GM10248 (cell line): ENCODE measurements at regions not wholly inside any gene's neighbourhood (a gene's known extent, or its start where the extent isn't known, plus 50 kb on each side); places are given as distances from the start of the nearest gene placed in this dataset.

Experiments used
- CTCF ChIA-PET: fragments of 300-600 bp; sonication (Branson Sonifier 250); formaldehyde crosslinking; extraction: SDS; loops from one replicate; lab custom pipeline; 2021; ENCODE audit warnings: antibody characterized with exemption; lab: Yijun Ruan, JAX
- POLR2A ChIA-PET: fragments of 350-650 bp; sonication (Branson Sonifier 250); formaldehyde crosslinking; extraction: SDS; loops from one replicate; lab custom pipeline; 2020; ENCODE audit warnings: antibody characterized with exemption; lab: Yijun Ruan, JAX
- DNase-seq: peaks from one replicate; pipeline ENCODE4 v3.0.0; 2012; ENCODE audit errors: extremely low spot score
- CTCF ChIP-seq: IDR thresholded peaks from 2 replicates; pipeline ENCODE4 v1.5.1; 2012; ENCODE audit warnings: mild to moderate bottlenecking, low read depth; ENCODE audit errors: extremely low read depth, missing control alignments, control extremely low read depth

GRCh38 chr1:90339811-90340210 lies 344.9 kb downstream of the ZNF326 start:
- ChIA-PET POLR2A (no interaction called here), CTCF (no interaction called here)
- no peak for TF ChIP-seq CTCF
- DNase-seq = no peak

GRCh38 chr1:90336552-90337324 lies 341.8 kb downstream of the ZNF326 start:
- no peak for TF ChIP-seq CTCF
- POLR2A ChIA-PET = no interaction called here

GRCh38 chr1:90335558-90335957 lies 340.6 kb downstream of the ZNF326 start:
- TF ChIP-seq CTCF = no peak
- ChIA-PET CTCF (no interaction called here), POLR2A (no interaction called here)
- no peak for DNase-seq

More at GRCh38 chr1:90336552-90337324, 341.8 kb downstream of the ZNF326 start:
- DNase-seq = no peak
- CTCF ChIA-PET = interaction anchor here (0.9 to 1.4 kb wide), 2 partner anchors 10 to 28 kb away, joined by 3 read pairs; no protein-coding TSS in a partner anchor

GRCh38 chr1:90334137-90334536 lies 339.2 kb downstream of the ZNF326 start:
- DNase-seq = no peak
- CTCF ChIA-PET = no interaction called here
- POLR2A ChIA-PET = no interaction called here
- TF ChIP-seq CTCF = no peak

GRCh38 chr1:90325168-90325567 lies 330.3 kb downstream of the ZNF326 start:
- no peak for TF ChIP-seq CTCF
- DNase-seq = no peak
- ChIA-PET CTCF (no interaction called here), POLR2A (no interaction called here)

GRCh38 chr1:90322186-90322585 lies 327.3 kb downstream of the ZNF326 start:
- TF ChIP-seq CTCF = no peak
- no peak for DNase-seq
- ChIA-PET CTCF (interaction anchor here (1.2 kb wide), 1 partner anchor 18 kb away, joined by 3 read pairs; no protein-coding TSS in a partner anchor), POLR2A (no interaction called here)
